Parathyroid adenoma (tissue), 2 donors: ENCODE measurements at regions not wholly inside any gene's neighbourhood (a gene's known extent, or its start where the extent isn't known, plus 50 kb on each side); places are given as distances from the start of the nearest gene placed in this dataset.

Source experiments
- H2AFZ ChIP-seq: fragments of 300-600 bp; sonication (generic); one replicate; pipeline ENCODE4 v1.7.0; 2017; ENCODE audit warnings: antibody characterized with exemption, mild to moderate bottlenecking
- H3K27ac ChIP-seq: fragments of 300-600 bp; sonication (generic); one replicate; pipeline ENCODE4 v1.7.0; 2017
- H3K27me3 ChIP-seq: fragments of 300-600 bp; sonication (generic); one replicate; pipeline ENCODE4 v1.7.0; 2017; ENCODE audit warnings: low read length; ENCODE audit not compliant: control insufficient read depth, insufficient read depth
- H3K36me3 ChIP-seq: fragments of 300-600 bp; sonication (generic); one replicate; pipeline ENCODE4 v1.7.0; 2017; ENCODE audit warnings: low read length; ENCODE audit not compliant: control insufficient read depth, insufficient read depth
- H3K4me1 ChIP-seq: fragments of 300-600 bp; sonication (generic); one replicate; pipeline ENCODE4 v1.7.0; 2017; ENCODE audit warnings: control low read depth
- H3K4me2 ChIP-seq: fragments of 300-600 bp; sonication (generic); one replicate; pipeline ENCODE4 v1.7.0; 2017; ENCODE audit warnings: low read length
- H3K4me3 ChIP-seq: fragments of 300-600 bp; sonication (generic); one replicate; pipeline ENCODE4 v1.7.0; 2017; ENCODE audit warnings: low read depth, low read length
- H3K79me2 ChIP-seq: fragments of 300-600 bp; sonication (generic); one replicate; pipeline ENCODE4 v1.7.0; 2017; ENCODE audit warnings: control low read depth
- H3K9ac ChIP-seq: fragments of 300-600 bp; sonication (generic); one replicate; pipeline ENCODE4 v1.7.0; 2017; ENCODE audit warnings: mild to moderate bottlenecking
- H3K9me3 ChIP-seq: fragments of 300-600 bp; sonication (generic); one replicate; pipeline ENCODE4 v1.7.0; 2017; ENCODE audit warnings: low read length; ENCODE audit not compliant: control insufficient read depth
- CTCF ChIP-seq: fragments of 300-600 bp; sonication (generic); IDR thresholded peaks from one replicate; pipeline ENCODE4 v1.7.0; 2017; ENCODE audit warnings: antibody characterized with exemption, mild to moderate bottlenecking
- donor health status: primary hyperparathyroidism.

- Histone ChIP-seq H3K4me2 (no peak overlapping the region), H3K36me3 (no peaks in the 10 kb centered on the region), H3K4me3 (no peak overlapping the region), H3K4me1 (no peaks in the 10 kb centered on the region), H3K79me2 (no peaks in the 10 kb centered on the region), H3K9ac (no peak overlapping the region), H3K9me3 (no peaks in the 10 kb centered on the region), H3K27ac (no peak overlapping the region), H2AFZ (no peak overlapping the region), H3K27me3 (no peaks in the 10 kb centered on the region)
- TF ChIP-seq CTCF = no peak
Observed at GRCh38 chr13:44032802-44033201, 153.1 kb downstream of the LACC1 start.

GRCh38 chr13:44035400-44035799, 155.7 kb downstream of the LACC1 start:
- Histone ChIP-seq H3K9me3 (no peaks in the 10 kb centered on the region), H3K4me1 (no peaks in the 10 kb centered on the region), H3K79me2 (no peaks in the 10 kb centered on the region), H3K27ac (no peak overlapping the region), H3K36me3 (no peaks in the 10 kb centered on the region), H3K27me3 (no peaks in the 10 kb centered on the region), H3K4me3 (no peak overlapping the region), H3K9ac (no peak overlapping the region), H3K4me2 (no peak overlapping the region), H2AFZ (no peak overlapping the region)
- no peak for TF ChIP-seq CTCF

GRCh38 chr13:44040070-44040817, 160.5 kb downstream of the LACC1 start:
- Histone ChIP-seq H3K9ac (no peak overlapping the region), H3K4me1 (no peaks in the 10 kb centered on the region), H3K79me2 (no peaks in the 10 kb centered on the region), H3K27me3 (no peaks in the 10 kb centered on the region), H2AFZ (no peak overlapping the region), H3K9me3 (no peaks in the 10 kb centered on the region), H3K36me3 (no peaks in the 10 kb centered on the region), H3K27ac (no peak overlapping the region), H3K4me2 (no peak overlapping the region), H3K4me3 (no peak overlapping the region)
- no peak for TF ChIP-seq CTCF

GRCh38 chr13:44040818-44041100, 161.1 kb downstream of the LACC1 start:
- H3K4me3 ChIP-seq = no peak overlapping the region
- H3K4me2 ChIP-seq = no peak overlapping the region
- H3K36me3 ChIP-seq = no peaks in the 10 kb centered on the region
- H3K27me3 ChIP-seq = no peaks in the 10 kb centered on the region
- no peak overlapping the region for H3K27ac ChIP-seq
- no peak for TF ChIP-seq CTCF
- no peak overlapping the region for H3K9ac ChIP-seq
- no peaks in the 10 kb centered on the region for H3K79me2 ChIP-seq
- H3K9me3 ChIP-seq = no peaks in the 10 kb centered on the region
- no peak overlapping the region for H2AFZ ChIP-seq
- no peaks in the 10 kb centered on the region for H3K4me1 ChIP-seq

GRCh38 chr13:44044547-44045179, 165.0 kb downstream of the LACC1 start:
- no peak overlapping the region for H3K9ac ChIP-seq
- H3K36me3 ChIP-seq = no peaks in the 10 kb centered on the region
- no peak overlapping the region for H2AFZ ChIP-seq
- TF ChIP-seq CTCF = no peak
- no peak overlapping the region for H3K27ac ChIP-seq
- H3K27me3 ChIP-seq = no peaks in the 10 kb centered on the region
- H3K4me1 ChIP-seq = no peaks in the 10 kb centered on the region
- no peak overlapping the region for H3K4me3 ChIP-seq
- no peaks in the 10 kb centered on the region for H3K9me3 ChIP-seq
- no peak overlapping the region for H3K4me2 ChIP-seq
- no peaks in the 10 kb centered on the region for H3K79me2 ChIP-seq
